SK-N-SH (cell line): ENCODE measurements at regions not wholly inside any gene's neighbourhood (a gene's known extent, or its start where the extent isn't known, plus 50 kb on each side); places are given as distances from the start of the nearest gene placed in this dataset.

Source experiments
- CTCF ChIA-PET: fragments of 300-600, 350-600 bp; formaldehyde crosslinking; extraction: SDS; loops from one replicate; lab custom pipeline; 2021; lab: Yijun Ruan, JAX
- POLR2A ChIA-PET: fragments of 350-600 bp; sonication (Branson Sonifier 250); formaldehyde crosslinking; extraction: SDS; loops from one replicate; lab custom pipeline; 2020; ENCODE audit warnings: antibody characterized with exemption, inconsistent platforms; lab: Yijun Ruan, JAX
- DNase-seq: peaks from one replicate; pipeline ENCODE4 v3.0.0; 2012
- H2AFZ ChIP-seq: fragments of 200-600 bp; sonication (generic); 2 replicates; pipeline ENCODE4 v1.8.1; 2016; ENCODE audit warnings: antibody characterized with exemption, mild to moderate bottlenecking, low read depth
- H3F3A ChIP-seq: fragments of 200-600 bp; sonication (generic); replicated peaks from 2 replicates; pipeline ENCODE3; 2016; ENCODE audit warnings: antibody characterized with exemption, mild to moderate bottlenecking; ENCODE audit not compliant: insufficient read depth
- H3K27ac ChIP-seq, 2 experiments: fragments of 200-500 bp in 1 of 2; fragments of 200-600 bp in 1 of 2; sonication (Bioruptor generic) in 1 of 2; sonication (generic), shearing (Covaris generic) in 1 of 2; 2 replicates each; pipeline versions ENCODE4 v1.5.1 to v1.6.1; 2014 to 2016; ENCODE audit warnings: low read depth in 2 of 2, inconsistent platforms in 1 of 2, low read length in 1 of 2, mild to moderate bottlenecking in 1 of 2, mixed read lengths in 1 of 2
- H3K27me3 ChIP-seq: fragments of 200-600 bp; sonication (generic), shearing (Covaris generic); 2 replicates; pipeline ENCODE4 v1.6.1; 2016; ENCODE audit warnings: mixed run types; ENCODE audit not compliant: insufficient read depth
- H3K36me3 ChIP-seq, 2 experiments: fragments of 200-500 bp in 1 of 2; fragments of 200-600 bp in 1 of 2; sonication (Bioruptor generic) in 1 of 2; sonication (generic) in 1 of 2; replicated peaks in 1 of 2; 2 replicates each; pipeline versions ENCODE3 to v1.5.1; 2014 to 2016; ENCODE audit warnings: low read length in 1 of 2, mild to moderate bottlenecking in 1 of 2; ENCODE audit not compliant: insufficient read depth in 2 of 2, control insufficient read depth in 1 of 2
- H3K4me1 ChIP-seq, 2 experiments: fragments of 200-500 bp in 1 of 2; fragments of 200-600 bp in 1 of 2; sonication (Bioruptor generic) in 1 of 2; sonication (generic), shearing (Covaris generic) in 1 of 2; 2 replicates each; pipeline versions ENCODE4 v1.5.1 to v1.6.1; 2014 to 2016; ENCODE audit warnings: low read depth in 1 of 2, low read length in 1 of 2, mixed run types in 1 of 2; ENCODE audit not compliant: insufficient read depth in 2 of 2, control insufficient read depth in 1 of 2
- H3K4me2 ChIP-seq: fragments of 200-600 bp; sonication (generic), shearing (Covaris generic); 2 replicates; pipeline ENCODE4 v1.6.1; 2017; ENCODE audit warnings: mixed run types
- H3K4me3 ChIP-seq, 2 experiments: fragments of 200-500 bp in 1 of 2; fragments of 200-600 bp in 1 of 2; sonication (Bioruptor generic) in 1 of 2; sonication (generic), shearing (Covaris generic) in 1 of 2; 2 replicates each; pipeline versions ENCODE4 v1.5.1 to v1.8.1; 2014 to 2016; ENCODE audit warnings: low read depth in 2 of 2, inconsistent platforms in 1 of 2, low read length in 1 of 2, mild to moderate bottlenecking in 1 of 2, mixed read lengths in 1 of 2, moderate library complexity in 1 of 2
- H3K79me2 ChIP-seq: fragments of 200-600 bp; sonication (generic); 2 replicates; pipeline ENCODE4 v1.8.1; 2017; ENCODE audit warnings: mild to moderate bottlenecking; ENCODE audit not compliant: insufficient read depth
- H3K9ac ChIP-seq: fragments of 200-600 bp; sonication (generic); 2 replicates; pipeline ENCODE4 v1.6.1; 2017; ENCODE audit warnings: mixed run types
- H3K9me2 ChIP-seq: fragments of 200-600 bp; sonication (generic); 2 replicates; pipeline ENCODE4 v1.6.1; 2017; ENCODE audit warnings: mixed run types
- H3K9me3 ChIP-seq: fragments of 200-600 bp; sonication (generic); 2 replicates; pipeline ENCODE4 v1.6.1; 2017; ENCODE audit warnings: mixed run types, mild to moderate bottlenecking, moderate library complexity
- H4K20me1 ChIP-seq: fragments of 200-600 bp; sonication (generic); 2 replicates; pipeline ENCODE4 v1.6.1; 2017; ENCODE audit warnings: mild to moderate bottlenecking, mixed run types; ENCODE audit not compliant: insufficient read depth
- CHD2 ChIP-seq: fragments of 150-350 bp; IDR thresholded peaks from 2 replicates; pipeline ENCODE4 v1.6.1; 2018; ENCODE audit warnings: low read length; ENCODE audit not compliant: partially characterized antibody
- EZH2phosphoT487 ChIP-seq: fragments of 200-600 bp; sonication (generic); IDR thresholded peaks from 2 replicates; pipeline ENCODE4 v1.6.1; 2017; ENCODE audit warnings: low read depth, mixed run types, mild to moderate bottlenecking, antibody characterized with exemption, moderate library complexity, borderline replicate concordance
- FOXM1 ChIP-seq: IDR thresholded peaks from 2 replicates; pipeline ENCODE4 v1.4.0; 2012; ENCODE audit warnings: low read depth, mild to moderate bottlenecking
- NFIC ChIP-seq: IDR thresholded peaks from 2 replicates; pipeline ENCODE4 v1.4.0; 2012; ENCODE audit warnings: borderline replicate concordance
- POLR2AphosphoS5 ChIP-seq: IDR thresholded peaks from 2 replicates; pipeline ENCODE4 v1.6.1; 2012; ENCODE audit warnings: low read depth, low read length
- REST ChIP-seq: IDR thresholded peaks from 2 replicates; pipeline ENCODE4 v1.6.1; 2012; ENCODE audit warnings: mild to moderate bottlenecking, low read depth, low read length, moderate library complexity
- RFX5 ChIP-seq: IDR thresholded peaks from 2 replicates; pipeline ENCODE4 v1.6.1; 2012; ENCODE audit warnings: mild to moderate bottlenecking, improper control_type of control experiment, low read length
- RXRA ChIP-seq: IDR thresholded peaks from 2 replicates; pipeline ENCODE4 v1.4.0; 2012; ENCODE audit warnings: low read depth, mild to moderate bottlenecking, borderline replicate concordance
- SMC3 ChIP-seq: IDR thresholded peaks from 2 replicates; pipeline ENCODE4 v1.6.1; 2012; ENCODE audit warnings: low read depth, low read length, improper control_type of control experiment
- TCF12 ChIP-seq: IDR thresholded peaks from 2 replicates; pipeline ENCODE4 v1.4.0; 2012
- USF1 ChIP-seq: IDR thresholded peaks from 2 replicates; pipeline ENCODE4 v1.4.0; 2012; ENCODE audit warnings: low read depth, borderline replicate concordance
- USF2 ChIP-seq: fragments of 150-350 bp; IDR thresholded peaks from 2 replicates; pipeline ENCODE4 v1.6.1; 2017; ENCODE audit warnings: antibody characterized with exemption, low read length, low read depth, borderline replicate concordance
- ZBTB33 ChIP-seq: IDR thresholded peaks from 2 replicates; pipeline ENCODE4 v1.4.0; 2012; ENCODE audit warnings: low read depth, borderline replicate concordance
- WGBS: methylation state at CpG from one replicate; pipeline ENCODE4 v1.1.6; 2017; ENCODE audit warnings: low lambda C conversion rate; 5-methylcytosine and 5-hydroxymethylcytosine counted together

GRCh38 chr2:219868635-219869034, 241.2 kb downstream of the SLC4A3 start:
- Histone ChIP-seq H3K4me1 (no peaks in the 10 kb centered on the region; a peak in 1 of 4 replicates), H3K27me3 (no peaks in the 10 kb centered on the region; the same call in 1 of the 2 replicates), H3K36me3 (no peaks in the 10 kb centered on the region), H4K20me1 (no peaks in the 10 kb centered on the region), H3K9me2 (no peaks in the 10 kb centered on the region), H3K9ac (no peak overlapping the region), H3F3A (no peaks in the 10 kb centered on the region), H3K9me3 (no peaks in the 10 kb centered on the region), H3K79me2 (no peaks in the 10 kb centered on the region), H3K4me2 (no peak overlapping the region), H2AFZ (no peak overlapping the region), H3K4me3 (no peak overlapping the region), H3K27ac (no peak overlapping the region)
- TF ChIP-seq NFIC (no peak), TCF12 (no peak), FOXM1 (no peak), RXRA (no peak), POLR2AphosphoS5 (no peak), SMC3 (no peak), EZH2phosphoT487 (no peak), ZBTB33 (no peak), USF1 (no peak), USF2 (no peak), REST (no peak), RFX5 (no peak), CHD2 (no peak)
- no peak for DNase-seq
- 5% methylated on average over 2 of the region's 2 CpGs for WGBS
- ChIA-PET CTCF (no interaction called here), POLR2A (no interaction called here)
